Naive thymus-derived CD4-positive, alpha-beta T cell (primary cell): ENCODE measurements at regions not wholly inside any gene's neighbourhood (a gene's known extent, or its start where the extent isn't known, plus 50 kb on each side); places are given as distances from the start of the nearest gene placed in this dataset.

Experiments used
- ATAC-seq: fragments of 150-1000 bp; cut with Tn5 transposase; 2 replicates; pipeline ENCODE4 v1.10.0; 2021; ENCODE audit warnings: mild to moderate bottlenecking, moderate library complexity
- CTCF ChIA-PET: fragments of 350-600 bp; sonication (Branson Sonifier 250); formaldehyde crosslinking; loops from one replicate; lab custom pipeline; 2021; ENCODE audit warnings: antibody characterized with exemption; lab: Charles Lee
- POLR2A ChIA-PET: fragments of 350-600 bp; sonication (Branson Sonifier 250); formaldehyde crosslinking; loops from one replicate; lab custom pipeline; 2021; ENCODE audit warnings: antibody characterized with exemption, inconsistent platforms; lab: Charles Lee
- DNase-seq, 9 donors: peaks; one replicate each; pipeline versions ENCODE4 v3.0.0 to v3.0.0-alpha.2; 2020 to 2022; ENCODE audit warnings: mixed read lengths in 1 of 9
- H3K27ac ChIP-seq: one replicate; pipeline ENCODE4 v1.7.0; 2013; ENCODE audit warnings: mild to moderate bottlenecking, low read depth, low read length, moderate library complexity
- H3K27me3 ChIP-seq, 2 donors: one replicate each; pipeline ENCODE4 v1.7.0; 2013; ENCODE audit warnings: low read length in 2 of 2, mild to moderate bottlenecking in 2 of 2, moderate library complexity in 2 of 2; ENCODE audit not compliant: control insufficient read depth in 2 of 2, insufficient read depth in 2 of 2
- H3K36me3 ChIP-seq, 3 experiments: 1 replicate in 2 of 3; 2 replicates in 1 of 3; pipeline ENCODE4 v1.7.0; 2013; ENCODE audit warnings: low read length in 3 of 3, mild to moderate bottlenecking in 3 of 3, moderate library complexity in 1 of 3; ENCODE audit not compliant: insufficient read depth in 3 of 3, control insufficient read depth in 2 of 3
- H3K4me1 ChIP-seq, 2 donors: one replicate each; pipeline ENCODE4 v1.7.0; 2013; ENCODE audit warnings: low read length in 2 of 2, mild to moderate bottlenecking in 2 of 2, moderate library complexity in 1 of 2; ENCODE audit not compliant: control insufficient read depth in 2 of 2, insufficient read depth in 2 of 2
- H3K4me3 ChIP-seq: 2 replicates; pipeline ENCODE4 v1.7.0; 2013; ENCODE audit warnings: mild to moderate bottlenecking, low read length
- H3K9me3 ChIP-seq, 3 experiments: 1 replicate in 2 of 3; 2 replicates in 1 of 3; pipeline ENCODE4 v1.7.0; 2013; ENCODE audit warnings: low read length in 3 of 3; ENCODE audit not compliant: control insufficient read depth in 2 of 3
- H3K27ac Mint-ChIP-seq, 9 donors: one replicate each; pipeline ENCODE4 v1.8.0; 2020 to 2022; ENCODE audit warnings: mixed read lengths in 9 of 9, mild to moderate bottlenecking in 8 of 9, moderate library complexity in 5 of 9, inconsistent platforms in 2 of 9
- H3K27me3 Mint-ChIP-seq, 5 donors: one replicate each; pipeline ENCODE4 v1.8.0; 2021 to 2022; ENCODE audit warnings: mixed read lengths in 5 of 5, mild to moderate bottlenecking in 1 of 5
- H3K36me3 Mint-ChIP-seq, 5 donors: one replicate each; pipeline ENCODE4 v1.8.0; 2020 to 2022; ENCODE audit warnings: mixed read lengths in 5 of 5, mild to moderate bottlenecking in 3 of 5, inconsistent platforms in 1 of 5
- H3K4me1 Mint-ChIP-seq, 7 donors: one replicate each; pipeline ENCODE4 v1.8.0; 2020 to 2022; ENCODE audit warnings: mixed read lengths in 7 of 7, mild to moderate bottlenecking in 3 of 7, inconsistent platforms in 1 of 7
- H3K4me3 Mint-ChIP-seq, 10 donors: one replicate each; pipeline ENCODE4 v1.8.0; 2020 to 2022; ENCODE audit warnings: mild to moderate bottlenecking in 10 of 10, mixed read lengths in 10 of 10, moderate library complexity in 6 of 10, inconsistent platforms in 2 of 10
- H3K9me3 Mint-ChIP-seq, 11 donors: one replicate each; pipeline ENCODE4 v1.8.0; 2020 to 2022; ENCODE audit warnings: mixed read lengths in 11 of 11, mild to moderate bottlenecking in 4 of 11, inconsistent platforms in 1 of 11, moderate library complexity in 1 of 11
- intact Hi-C, 2 donors: fragments of 100-400 bp; cut with micrococcal nuclease; formaldehyde crosslinking; loops; one replicate each; pipeline ENCODE4 v1.15.1; 2023

- ChIA-PET CTCF (no interaction called here), POLR2A (no interaction called here)
- Histone ChIP-seq H3K4me1 (no peaks in the 10 kb centered on the region), H3K9me3 (no peaks in the 10 kb centered on the region), H3K27me3 (no peaks in the 10 kb centered on the region), H3K36me3 (no peaks in the 10 kb centered on the region), H3K27ac (no peak overlapping the region), H3K4me3 (no peak overlapping the region)
- peaks cover 0 to 2% (median 0%) of the 10 kb centered on the region in 7 donors for H3K4me1 Mint-ChIP-seq
- no peak overlapping the region for H3K4me3 Mint-ChIP-seq
- intact Hi-C loops, result loop anchor here in 1 of 2 donors (5.0 kb wide), 1 partner anchor 1075 kb away; no protein-coding TSS in a partner anchor
- H3K27ac Mint-ChIP-seq, result no peak overlapping the region
- no peaks in the 10 kb centered on the region for H3K36me3 Mint-ChIP-seq
- H3K27me3 Mint-ChIP-seq, result no peaks in the 10 kb centered on the region
- DNase-seq (no peak), ATAC-seq (no peak)
- peaks cover 0 to 3% (median 0%) of the 10 kb centered on the region in 11 donors for H3K9me3 Mint-ChIP-seq
These were observed 375.0 kb upstream of the BTBD3 start for GRCh38 chr20:11542645-11543044.

DNA sequence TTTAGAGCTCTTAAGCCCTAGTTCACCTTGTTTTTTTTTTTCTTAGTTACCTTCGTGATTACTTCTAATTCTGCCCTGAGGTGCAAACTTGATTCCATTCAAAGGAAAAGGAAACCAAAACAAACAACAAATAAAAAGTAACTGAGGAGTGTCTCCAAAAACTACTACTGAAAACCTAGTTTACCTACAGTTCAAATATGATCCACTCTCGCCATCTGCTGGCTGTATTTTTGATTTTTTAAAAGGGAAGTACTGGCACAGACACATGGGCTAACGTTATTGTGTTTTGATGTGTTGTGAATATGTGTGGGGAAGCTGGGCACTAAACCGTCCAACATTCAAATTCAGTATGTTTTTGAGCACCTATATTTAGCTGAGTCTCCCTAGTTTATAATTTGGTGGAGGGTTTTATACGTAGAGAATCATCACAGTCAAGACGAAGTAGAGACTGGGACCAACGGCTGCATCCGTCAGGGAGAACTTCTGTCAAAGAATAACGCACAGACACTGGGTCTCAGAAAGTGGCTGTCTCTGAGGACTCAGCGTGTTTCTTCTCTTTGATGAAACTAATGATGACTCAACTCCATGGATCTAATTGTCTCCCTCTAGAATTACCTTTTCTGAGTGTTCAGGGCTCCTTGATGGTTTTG is 373.5 kb upstream of the BTBD3 start:
- Mint-ChIP-seq H3K9me3 (peaks cover 0 to 3% (median 0%) of the 10 kb centered on the region in 11 donors), H3K27ac (no peak overlapping the region), H3K36me3 (no peaks in the 10 kb centered on the region), H3K4me3 (no peak overlapping the region), H3K27me3 (no peaks in the 10 kb centered on the region), H3K4me1 (peaks cover 0 to 2% (median 0%) of the 10 kb centered on the region in 7 donors)
- intact Hi-C loops, result loop anchor here in 1 of 2 donors (2.0 to 5.0 kb wide), 2 partner anchors 991 to 1077 kb away; no protein-coding TSS in a partner anchor
- no peaks in the 10 kb centered on the region for H3K4me1 ChIP-seq
- CTCF ChIA-PET, result no interaction called here
- H3K27me3 ChIP-seq, result no peaks in the 10 kb centered on the region
- ATAC-seq (no peak), DNase-seq (no peak)
- H3K9me3 ChIP-seq, result no peaks in the 10 kb centered on the region
- H3K27ac ChIP-seq, result no peak overlapping the region
- no peak overlapping the region for H3K4me3 ChIP-seq
- H3K36me3 ChIP-seq, result no peaks in the 10 kb centered on the region
- POLR2A ChIA-PET, result no interaction called here

- no peaks in the 10 kb centered on the region for H3K4me1 Mint-ChIP-seq
These were observed 370.8 kb upstream of the BTBD3 start for GRCh38 chr20:11546939-11547338.

DNA sequence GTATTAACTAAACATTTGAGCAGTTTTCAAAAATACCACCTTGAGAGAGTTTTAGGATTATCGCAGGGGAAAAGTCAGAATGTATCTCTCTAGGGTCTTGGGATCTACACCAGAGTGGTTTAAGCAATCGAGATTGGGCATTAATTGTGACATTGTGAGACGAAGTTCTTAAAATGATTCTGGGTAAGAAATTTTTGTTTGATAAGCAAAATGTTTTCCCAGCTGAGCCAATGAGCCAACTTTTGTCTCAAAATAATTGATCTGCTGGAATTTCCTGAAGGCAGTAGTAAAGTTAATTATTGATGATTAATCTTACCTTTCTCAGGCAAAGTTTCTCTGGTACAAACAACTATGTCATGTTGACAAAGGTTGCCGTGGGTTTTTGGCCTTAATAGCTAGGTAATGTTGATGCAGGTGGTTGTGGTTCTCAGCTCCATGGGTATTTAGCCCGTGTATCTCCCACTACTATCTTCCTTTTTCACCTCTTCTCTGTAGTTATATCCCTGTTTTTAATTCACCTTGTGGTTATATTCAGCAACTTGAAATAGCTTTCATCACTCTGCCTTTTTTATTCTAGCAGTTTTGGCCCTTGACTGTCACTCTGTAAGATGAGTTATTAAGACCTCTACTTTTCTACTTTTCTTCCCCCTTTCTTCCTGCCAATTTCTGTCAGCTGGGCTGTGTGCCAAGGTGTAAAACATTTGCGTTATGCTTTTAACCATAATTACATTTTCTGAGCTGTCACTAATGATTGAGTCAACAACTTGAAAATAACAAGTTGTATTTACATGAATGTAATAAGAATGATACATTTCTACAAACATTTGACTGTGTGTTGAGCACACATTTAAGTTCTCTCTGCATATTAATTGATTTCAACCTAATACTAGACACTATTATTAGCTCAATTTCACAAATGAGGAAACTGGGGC is 368.3 kb upstream of the BTBD3 start:
- no peak overlapping the region for H3K27ac ChIP-seq
- no peak overlapping the region for H3K27ac Mint-ChIP-seq

More at GRCh38 chr20:11546939-11547338, 370.8 kb upstream of the BTBD3 start:
- POLR2A ChIA-PET, result no interaction called here
- H3K27me3 Mint-ChIP-seq, result no peaks in the 10 kb centered on the region
- CTCF ChIA-PET, result no interaction called here
- no peak overlapping the region for H3K4me3 Mint-ChIP-seq
- no peak overlapping the region for H3K27ac Mint-ChIP-seq
- H3K9me3 ChIP-seq, result no peaks in the 10 kb centered on the region
- H3K36me3 ChIP-seq, result no peaks in the 10 kb centered on the region
- DNase-seq (no peak), ATAC-seq (no peak)
- no peak overlapping the region for H3K27ac ChIP-seq
- intact Hi-C loops, result no loop called here
- peaks cover 0 to 4% (median 0%) of the 10 kb centered on the region in 11 donors for H3K9me3 Mint-ChIP-seq
- no peaks in the 10 kb centered on the region for H3K27me3 ChIP-seq
- H3K4me3 ChIP-seq, result no peak overlapping the region
- H3K4me1 ChIP-seq, result no peaks in the 10 kb centered on the region
- H3K36me3 Mint-ChIP-seq, result no peaks in the 10 kb centered on the region

DNA sequence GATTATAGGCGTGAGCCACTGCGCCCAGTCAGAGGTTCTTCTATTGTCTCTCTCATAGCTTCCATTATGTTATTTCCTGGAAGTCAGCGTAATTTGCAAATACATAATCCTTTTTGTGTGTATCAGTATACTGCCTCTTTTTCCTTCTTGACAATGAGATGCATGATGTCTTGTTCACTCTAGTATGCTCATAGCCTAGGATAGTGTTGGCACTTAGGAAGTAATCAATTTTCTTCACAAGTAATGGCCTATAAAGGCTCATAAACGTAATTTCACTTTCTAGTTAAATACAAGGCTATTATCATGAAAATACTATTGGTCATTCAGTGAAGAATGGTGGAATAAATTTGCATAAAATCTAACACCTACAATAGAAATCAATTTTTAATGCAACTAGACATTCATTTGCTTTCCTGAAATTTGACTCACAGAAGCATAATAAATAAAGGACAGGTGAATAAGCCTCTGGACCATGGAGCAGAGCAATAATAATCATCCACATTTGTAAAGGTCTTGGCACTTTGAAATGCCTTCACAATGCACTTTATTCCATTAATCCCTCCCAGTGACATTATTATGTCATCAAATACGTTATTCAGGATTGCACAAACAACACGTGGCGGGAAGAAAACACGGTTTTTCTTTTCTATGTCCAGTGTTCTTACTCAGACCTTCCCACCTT is 366.9 kb upstream of the BTBD3 start:
- H3K4me1 ChIP-seq, result no peaks in the 10 kb centered on the region
- H3K36me3 Mint-ChIP-seq, result no peaks in the 10 kb centered on the region
- DNase-seq, result no peak
- H3K4me3 ChIP-seq, result no peak overlapping the region
- H3K4me3 Mint-ChIP-seq, result no peak overlapping the region
- H3K4me1 Mint-ChIP-seq, result no peaks in the 10 kb centered on the region
- intact Hi-C loops, result no loop called here
- H3K27ac Mint-ChIP-seq, result no peak overlapping the region
- H3K9me3 Mint-ChIP-seq, result peaks cover 0 to 6% (median 0%) of the 10 kb centered on the region in 11 donors
- H3K27ac ChIP-seq, result no peak overlapping the region
- ChIA-PET POLR2A (no interaction called here), CTCF (no interaction called here)
- no peaks in the 10 kb centered on the region for H3K9me3 ChIP-seq
- H3K36me3 ChIP-seq, result no peaks in the 10 kb centered on the region
- H3K27me3 ChIP-seq, result no peaks in the 10 kb centered on the region
- no peak for ATAC-seq
- H3K27me3 Mint-ChIP-seq, result no peaks in the 10 kb centered on the region

More for the DNA sequence above, 368.3 kb upstream of the BTBD3 start:
- ATAC-seq, result no peak
- Histone ChIP-seq H3K9me3 (no peaks in the 10 kb centered on the region), H3K27me3 (no peaks in the 10 kb centered on the region), H3K4me3 (no peak overlapping the region), H3K4me1 (no peaks in the 10 kb centered on the region), H3K36me3 (no peaks in the 10 kb centered on the region)
- ChIA-PET CTCF (no interaction called here), POLR2A (no interaction called here)
- Mint-ChIP-seq H3K9me3 (peaks cover 0 to 6% (median 0%) of the 10 kb centered on the region in 11 donors), H3K4me3 (no peak overlapping the region), H3K27me3 (no peaks in the 10 kb centered on the region), H3K4me1 (no peaks in the 10 kb centered on the region), H3K36me3 (no peaks in the 10 kb centered on the region)
- DNase-seq, result no peak
- intact Hi-C loops, result no loop called here

DNA sequence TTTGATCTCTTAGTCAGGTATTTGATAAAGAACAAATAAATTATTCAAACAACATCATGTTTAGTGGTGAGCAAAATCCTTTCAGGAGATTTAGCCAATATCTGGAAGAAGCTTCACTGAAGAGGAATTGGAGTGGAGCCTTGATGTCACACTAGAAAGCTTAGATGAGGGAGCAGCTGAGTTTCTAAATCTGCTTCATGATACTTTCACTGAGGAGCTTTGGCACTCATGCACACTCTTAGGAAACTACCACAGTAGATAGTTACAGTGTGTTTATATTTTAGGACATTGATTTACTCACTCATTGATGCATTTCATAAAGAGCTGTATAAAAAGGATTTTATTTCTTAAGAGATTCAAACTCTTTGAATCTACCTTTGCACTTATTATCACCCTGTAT is 366.2 kb upstream of the BTBD3 start:
- Mint-ChIP-seq H3K27me3 (no peaks in the 10 kb centered on the region), H3K36me3 (no peaks in the 10 kb centered on the region), H3K4me1 (no peaks in the 10 kb centered on the region), H3K9me3 (peaks cover 0 to 6% (median 0%) of the 10 kb centered on the region in 11 donors), H3K4me3 (no peak overlapping the region), H3K27ac (no peak overlapping the region)
- ChIA-PET CTCF (no interaction called here), POLR2A (no interaction called here)
- Histone ChIP-seq H3K4me3 (no peak overlapping the region), H3K4me1 (no peaks in the 10 kb centered on the region), H3K27ac (no peak overlapping the region), H3K36me3 (no peaks in the 10 kb centered on the region), H3K9me3 (no peaks in the 10 kb centered on the region), H3K27me3 (no peaks in the 10 kb centered on the region)
- ATAC-seq (no peak), DNase-seq (no peak)
- intact Hi-C loops, result no loop called here
